ENCODE measurements at regions not wholly inside any gene's neighbourhood (a gene's known extent, or its start where the extent isn't known, plus 50 kb on each side); places are given as distances from the start of the nearest gene placed in this dataset.
A peak's percentile ranks its signal among the peaks of the same experiment; 100 is the strongest.
"Not testable (repeated sequence)": the region's sequence is repeated elsewhere in the genome, so short reads cannot be mapped to it uniquely, and the experiment has no call there.

DNA sequence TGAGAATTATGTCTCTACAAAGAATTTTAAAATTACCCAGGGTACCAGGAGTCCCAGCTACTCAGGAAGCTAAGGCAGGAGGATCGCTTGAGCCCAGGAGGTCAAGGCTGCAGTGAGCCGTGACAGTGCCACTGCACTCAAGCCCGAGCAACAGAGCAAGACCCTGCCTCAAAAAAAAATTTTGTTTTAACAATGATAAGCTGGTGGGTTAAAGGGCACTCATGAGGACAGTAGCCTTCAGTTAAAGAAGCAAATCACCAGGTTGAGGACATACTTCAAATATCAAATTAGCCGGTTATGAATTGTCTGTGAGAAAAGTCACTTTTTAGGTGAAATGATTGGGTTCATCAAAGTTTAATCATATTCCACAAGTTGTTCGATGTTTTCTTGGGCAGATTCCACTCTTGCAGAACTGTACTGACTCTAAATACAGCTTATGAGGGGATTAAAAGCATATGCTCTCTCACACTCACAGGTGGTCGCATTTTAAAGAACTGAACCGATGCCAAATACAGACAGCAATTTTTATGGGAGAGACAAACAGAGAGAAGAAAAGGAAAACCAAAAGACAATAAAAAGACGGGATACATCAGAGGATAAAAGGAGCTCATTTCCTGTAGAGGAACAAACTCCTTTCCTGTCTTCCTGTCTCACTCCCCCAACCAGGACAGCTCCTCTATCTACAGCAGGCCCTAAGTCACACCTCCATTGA, 582.8 kb upstream of the NRP1 start:
- TF ChIP-seq, protein P1, sequence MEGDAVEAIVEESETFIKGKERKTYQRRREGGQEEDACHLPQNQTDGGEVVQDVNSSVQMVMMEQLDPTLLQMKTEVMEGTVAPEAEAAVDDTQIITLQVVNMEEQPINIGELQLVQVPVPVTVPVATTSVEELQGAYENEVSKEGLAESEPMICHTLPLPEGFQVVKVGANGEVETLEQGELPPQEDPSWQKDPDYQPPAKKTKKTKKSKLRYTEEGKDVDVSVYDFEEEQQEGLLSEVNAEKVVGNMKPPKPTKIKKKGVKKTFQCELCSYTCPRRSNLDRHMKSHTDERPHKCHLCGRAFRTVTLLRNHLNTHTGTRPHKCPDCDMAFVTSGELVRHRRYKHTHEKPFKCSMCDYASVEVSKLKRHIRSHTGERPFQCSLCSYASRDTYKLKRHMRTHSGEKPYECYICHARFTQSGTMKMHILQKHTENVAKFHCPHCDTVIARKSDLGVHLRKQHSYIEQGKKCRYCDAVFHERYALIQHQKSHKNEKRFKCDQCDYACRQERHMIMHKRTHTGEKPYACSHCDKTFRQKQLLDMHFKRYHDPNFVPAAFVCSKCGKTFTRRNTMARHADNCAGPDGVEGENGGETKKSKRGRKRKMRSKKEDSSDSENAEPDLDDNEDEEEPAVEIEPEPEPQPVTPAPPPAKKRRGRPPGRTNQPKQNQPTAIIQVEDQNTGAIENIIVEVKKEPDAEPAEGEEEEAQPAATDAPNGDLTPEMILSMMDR (IDR thresholded peaks at IDR 0.05) = no peak
- TF ChIP-seq POLR2A (IDR thresholded peaks at IDR 0.05) = no peak
- intact Hi-C loops (cut with DNase I; ENCODE audit: low total_unique reads) = no loop called here
- Histone ChIP-seq H3K36me3 (no peaks in the 10 kb centered on the region), H3K27me3 (no peaks in the 10 kb centered on the region), H3K4me1 (no peaks in the 10 kb centered on the region), H3K27ac (no peak overlapping the region), H3K4me3 (no peak overlapping the region), H3K9me3 (no peaks in the 10 kb centered on the region)
- no peak for DNase-seq

DNA sequence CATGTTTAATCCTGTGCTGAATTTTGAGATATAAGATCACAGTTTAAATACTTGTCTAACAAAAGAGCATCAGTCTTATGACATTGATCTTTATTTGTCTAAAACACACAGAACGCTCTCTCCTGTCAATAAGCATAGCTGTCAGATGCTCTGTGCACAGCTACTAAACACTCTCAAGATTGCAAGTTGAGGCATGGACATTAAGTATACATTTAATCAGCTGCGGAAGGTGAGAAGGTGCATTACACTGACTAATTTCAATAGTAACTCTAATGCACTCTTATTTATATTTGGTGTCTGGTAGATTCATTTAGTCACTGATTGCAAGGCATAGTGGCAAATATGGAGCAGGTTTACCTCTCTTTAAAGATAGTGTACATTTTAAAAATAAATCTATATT, 580.3 kb upstream of the NRP1 start:
- H3K36me3 ChIP-seq = no peaks in the 10 kb centered on the region
- no peak overlapping the region for H3K4me3 ChIP-seq
- intact Hi-C loops (cut with DNase I; ENCODE audit: low total_unique reads) = no loop called here
- no peaks in the 10 kb centered on the region for H3K9me3 ChIP-seq
- no peak for TF ChIP-seq POLR2A (IDR thresholded peaks at IDR 0.05)
- no peaks in the 10 kb centered on the region for H3K4me1 ChIP-seq
- no peak for DNase-seq
- H3K27ac ChIP-seq = no peak overlapping the region
- H3K27me3 ChIP-seq = no peaks in the 10 kb centered on the region

DNA sequence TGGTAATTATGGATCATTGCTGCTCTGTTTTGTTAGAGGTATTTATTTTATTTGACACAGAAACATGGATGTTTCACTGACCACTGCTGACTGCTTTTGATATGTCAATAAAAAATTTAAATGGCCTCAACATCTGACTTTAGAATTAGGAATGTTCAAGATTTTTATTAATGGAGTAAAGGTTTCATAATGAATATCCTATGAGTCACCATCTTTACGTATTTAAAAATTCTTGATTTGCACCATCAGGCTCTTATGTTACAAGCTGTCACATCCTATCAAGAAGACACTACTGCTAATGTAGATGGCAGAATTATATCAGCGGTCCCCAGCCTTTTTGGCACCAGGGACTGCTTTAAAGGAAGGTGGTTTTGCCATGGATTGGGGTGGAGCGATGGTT, 578.7 kb upstream of the NRP1 start:
- H3K36me3 ChIP-seq = no peaks in the 10 kb centered on the region
- TF ChIP-seq POLR2A (IDR thresholded peaks at IDR 0.05) = no peak
- TF ChIP-seq, protein P1 (IDR thresholded peaks at IDR 0.05) = no peak
- H3K27ac ChIP-seq = no peak overlapping the region
- no peaks in the 10 kb centered on the region for H3K27me3 ChIP-seq
- no peak for DNase-seq
- intact Hi-C loops (cut with DNase I; ENCODE audit: low total_unique reads) = no loop called here
- H3K4me3 ChIP-seq = no peak overlapping the region
- H3K4me1 ChIP-seq = no peaks in the 10 kb centered on the region
- H3K9me3 ChIP-seq = no peaks in the 10 kb centered on the region

DNA sequence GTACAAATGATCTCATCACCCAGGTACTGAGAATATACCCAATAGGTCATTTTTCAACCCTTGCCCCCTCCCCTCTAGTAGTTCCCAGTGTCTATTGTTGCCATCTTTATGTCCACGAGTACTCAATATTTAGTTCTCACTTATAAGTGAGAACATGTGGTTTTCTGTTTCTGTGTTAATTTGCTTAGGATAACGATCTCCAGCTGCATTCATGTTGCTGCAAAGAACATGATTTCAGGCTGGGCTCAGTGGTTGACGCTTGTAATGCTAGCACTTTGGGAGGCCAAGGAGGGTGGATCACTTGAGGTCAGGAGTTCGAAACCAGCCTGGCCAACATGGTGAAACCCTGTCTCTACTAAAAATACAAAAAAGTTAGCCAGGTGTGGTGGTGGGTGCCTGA, 575.0 kb upstream of the NRP1 start:
- intact Hi-C loops (cut with DNase I; ENCODE audit: low total_unique reads); DNase-seq; H3K4me1 ChIP-seq; H3K9me3 ChIP-seq; H3K27ac ChIP-seq; H3K27me3 ChIP-seq; H3K4me3 ChIP-seq; H3K36me3 ChIP-seq: not testable (repeated sequence)

DNA sequence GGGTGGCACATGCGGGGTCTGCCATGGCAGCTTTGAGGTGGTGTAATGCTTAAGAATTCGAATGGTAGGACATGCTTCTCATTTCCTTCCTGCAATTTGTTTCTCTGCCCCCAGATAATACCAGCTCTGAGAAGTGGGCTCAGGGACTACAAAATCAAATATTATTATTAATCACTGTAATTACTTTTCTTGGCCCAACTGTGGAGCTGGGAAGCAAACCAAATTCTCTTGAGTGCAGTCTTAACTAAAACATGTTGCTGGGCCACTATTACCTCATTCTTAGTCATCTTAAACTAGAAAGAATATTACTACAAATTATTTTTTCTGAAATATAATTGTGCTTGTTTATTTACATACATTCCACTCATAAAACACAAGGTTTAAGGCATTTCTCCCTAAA, 566.7 kb upstream of the NRP1 start:
- no peak overlapping the region for H3K4me3 ChIP-seq
- no peak for TF ChIP-seq POLR2A (IDR thresholded peaks at IDR 0.05)
- TF ChIP-seq, protein P1 (IDR thresholded peaks at IDR 0.05) = no peak
- H3K36me3 ChIP-seq = no peaks in the 10 kb centered on the region
- DNase-seq = peak in 1 of 2 donors; percentile 28
- intact Hi-C loops (cut with DNase I; ENCODE audit: low total_unique reads) = no loop called here
- no peaks in the 10 kb centered on the region for H3K9me3 ChIP-seq
- H3K27me3 ChIP-seq = no peaks in the 10 kb centered on the region
- peak overlapping the region in 1 of 2 donors; percentile 58 for H3K27ac ChIP-seq
- no peaks in the 10 kb centered on the region for H3K4me1 ChIP-seq

DNA sequence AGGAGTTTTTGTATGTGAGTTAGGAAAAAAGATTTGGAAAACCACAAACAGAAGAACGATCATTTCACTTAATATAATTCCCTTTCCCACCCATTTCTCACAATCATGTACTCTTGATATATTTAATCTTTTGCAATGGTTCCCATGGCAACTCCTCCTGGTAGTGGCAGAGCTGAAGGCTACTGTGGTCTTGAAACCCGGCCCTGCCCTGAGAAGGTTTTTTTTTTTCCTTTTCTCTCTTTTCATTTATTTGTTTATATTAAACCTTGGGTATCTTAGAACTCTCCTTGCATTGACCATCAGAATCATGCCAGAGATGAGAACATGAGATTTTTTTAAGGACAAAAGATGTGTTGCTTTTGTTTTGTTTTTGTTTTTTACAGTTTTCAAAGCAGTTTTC, 566.1 kb upstream of the NRP1 start:
- Histone ChIP-seq H3K36me3 (no peaks in the 10 kb centered on the region), H3K27me3 (no peaks in the 10 kb centered on the region), H3K9me3 (no peaks in the 10 kb centered on the region), H3K27ac (peak overlapping the region in 1 of 2 donors; percentile 58), H3K4me1 (no peaks in the 10 kb centered on the region), H3K4me3 (no peak overlapping the region)
- intact Hi-C loops (cut with DNase I; ENCODE audit: low total_unique reads) = no loop called here
- TF ChIP-seq, protein P1 (IDR thresholded peaks at IDR 0.05) = no peak
- TF ChIP-seq POLR2A (IDR thresholded peaks at IDR 0.05) = no peak
- no peak for DNase-seq

Data from uterus (tissue), 3 donors.